Activated naive CD8-positive, alpha-beta T cell treated with anti-CD3 and anti-CD28 coated beads, Interleukin-2, amount 50 U/mL, for 24 hours (primary cell): ENCODE measurements at regions not wholly inside any gene's neighbourhood (a gene's known extent, or its start where the extent isn't known, plus 50 kb on each side); places are given as distances from the start of the nearest gene placed in this dataset.

Experiments
- ATAC-seq: fragments of 150-1000 bp; cut with Tn5 transposase; one replicate; pipeline ENCODE4 v1.10.0; 2021
- DNase-seq: peaks from one replicate; pipeline ENCODE4 v3.0.0; 2021
- H3K27ac Mint-ChIP-seq: one replicate; pipeline ENCODE4 v1.8.0; 2021; ENCODE audit warnings: mild to moderate bottlenecking, mixed read lengths
- H3K27me3 Mint-ChIP-seq: one replicate; pipeline ENCODE4 v1.8.0; 2021; ENCODE audit warnings: mixed read lengths
- H3K36me3 Mint-ChIP-seq: one replicate; pipeline ENCODE4 v1.8.0; 2021; ENCODE audit warnings: low read depth, mixed read lengths
- H3K4me1 Mint-ChIP-seq: one replicate; pipeline ENCODE4 v1.8.0; 2021; ENCODE audit warnings: mixed read lengths
- H3K4me3 Mint-ChIP-seq: one replicate; pipeline ENCODE4 v1.8.0; 2021; ENCODE audit warnings: mild to moderate bottlenecking, moderate library complexity, mixed read lengths
- H3K9me3 Mint-ChIP-seq: one replicate; pipeline ENCODE4 v1.8.0; 2021; ENCODE audit warnings: mixed read lengths

DNA sequence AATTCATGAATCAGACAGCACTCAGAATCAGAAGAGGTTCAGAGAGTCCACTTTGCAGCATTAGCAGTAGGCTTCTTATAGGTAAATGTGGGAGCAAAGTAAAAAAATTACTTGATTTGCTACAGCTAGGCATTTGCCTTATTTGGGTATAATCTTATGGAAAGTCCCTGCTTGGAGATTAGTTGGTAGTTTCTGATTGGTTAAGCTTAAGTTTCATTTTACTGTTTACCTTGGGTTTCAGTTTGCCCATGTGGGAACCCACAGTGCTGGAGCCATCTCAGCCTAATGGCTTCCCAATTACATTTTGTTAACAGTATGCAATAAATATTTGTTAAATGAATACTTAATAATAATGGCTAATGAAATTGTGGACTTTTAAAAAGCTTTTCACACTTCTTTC is 311.0 kb upstream of the FLRT2 start:
- H3K36me3 Mint-ChIP-seq, result no peaks in the 10 kb centered on the region
- H3K9me3 Mint-ChIP-seq, result peaks cover 6% of the 10 kb centered on the region
- no peaks in the 10 kb centered on the region for H3K27me3 Mint-ChIP-seq
- H3K4me3 Mint-ChIP-seq, result no peak overlapping the region
- ATAC-seq, result no peak
- H3K27ac Mint-ChIP-seq, result no peak overlapping the region
- H3K4me1 Mint-ChIP-seq, result no peaks in the 10 kb centered on the region
- no peak for DNase-seq

DNA sequence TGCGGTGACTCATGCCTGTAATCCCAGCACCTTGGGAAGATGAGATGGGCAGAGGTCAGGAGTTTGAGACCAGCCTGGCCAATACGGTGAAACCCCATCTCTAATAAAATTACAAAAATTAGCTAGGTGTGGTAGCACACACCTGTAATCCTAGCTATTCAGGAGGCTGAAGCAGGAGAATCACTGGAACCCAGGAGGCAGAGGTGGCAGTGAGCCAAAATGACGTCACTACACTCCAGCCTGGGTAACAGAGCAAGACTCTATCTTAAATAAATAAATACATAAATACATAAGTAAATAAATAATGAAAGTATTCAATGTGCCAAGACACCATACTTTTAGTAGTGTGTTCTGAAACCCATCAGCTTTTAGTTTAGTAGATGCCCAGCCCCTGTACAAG is 308.1 kb upstream of the FLRT2 start:
- Mint-ChIP-seq H3K4me3 (no peak overlapping the region), H3K4me1 (no peaks in the 10 kb centered on the region), H3K36me3 (no peaks in the 10 kb centered on the region), H3K27me3 (no peaks in the 10 kb centered on the region), H3K9me3 (peaks cover 11% of the 10 kb centered on the region), H3K27ac (no peak overlapping the region)
- no peak for DNase-seq
- no peak for ATAC-seq

GRCh38 chr14:85222341-85222740 is 307.6 kb upstream of the FLRT2 start:
- H3K27ac Mint-ChIP-seq, result no peak overlapping the region
- no peaks in the 10 kb centered on the region for H3K4me1 Mint-ChIP-seq
- H3K36me3 Mint-ChIP-seq, result no peaks in the 10 kb centered on the region
- ATAC-seq, result no peak
- no peak overlapping the region for H3K4me3 Mint-ChIP-seq
- H3K9me3 Mint-ChIP-seq, result peaks cover 13% of the 10 kb centered on the region
- no peaks in the 10 kb centered on the region for H3K27me3 Mint-ChIP-seq
- no peak for DNase-seq

DNA sequence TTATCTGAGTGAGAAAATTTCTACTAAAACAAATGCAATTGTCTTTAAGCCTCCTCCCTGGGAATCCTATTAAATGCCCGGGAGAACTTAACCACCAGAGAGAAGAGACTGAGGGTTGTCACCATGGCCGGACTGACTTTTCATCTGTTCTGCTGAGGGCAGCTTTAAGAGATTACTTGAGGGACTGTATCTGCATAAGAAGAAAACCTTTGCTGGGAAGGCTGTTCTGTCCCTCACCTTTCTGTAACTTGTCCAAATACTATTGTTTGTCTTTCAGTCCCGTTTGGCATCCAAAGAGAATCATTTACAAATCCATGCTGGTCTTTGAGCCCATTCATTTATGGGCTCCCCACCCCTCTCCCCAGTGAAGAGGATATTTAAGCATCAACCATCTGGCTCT is 306.3 kb upstream of the FLRT2 start:
- DNase-seq (no peak), ATAC-seq (no peak)
- no peaks in the 10 kb centered on the region for H3K27me3 Mint-ChIP-seq
- no peak overlapping the region for H3K27ac Mint-ChIP-seq
- no peaks in the 10 kb centered on the region for H3K4me1 Mint-ChIP-seq
- no peaks in the 10 kb centered on the region for H3K36me3 Mint-ChIP-seq
- H3K9me3 Mint-ChIP-seq, result peaks cover 15% of the 10 kb centered on the region
- H3K4me3 Mint-ChIP-seq, result no peak overlapping the region

- ATAC-seq, result no peak
- Mint-ChIP-seq H3K4me1 (no peaks in the 10 kb centered on the region), H3K4me3 (no peak overlapping the region), H3K9me3 (peaks cover 15% of the 10 kb centered on the region), H3K36me3 (no peaks in the 10 kb centered on the region), H3K27me3 (no peaks in the 10 kb centered on the region), H3K27ac (no peak overlapping the region)
- DNase-seq, result no peak
Measured at GRCh38 chr14:85224241-85224640, 305.7 kb upstream of the FLRT2 start.

GRCh38 chr14:85233756-85234155 is 296.2 kb upstream of the FLRT2 start:
- Mint-ChIP-seq H3K36me3 (no peaks in the 10 kb centered on the region), H3K27me3 (no peaks in the 10 kb centered on the region), H3K27ac (no peak overlapping the region), H3K9me3 (peaks cover 13% of the 10 kb centered on the region), H3K4me1 (no peaks in the 10 kb centered on the region), H3K4me3 (no peak overlapping the region)
- ATAC-seq (no peak), DNase-seq (no peak)

- no peak overlapping the region for H3K4me3 Mint-ChIP-seq
- DNase-seq (no peak), ATAC-seq (no peak)
- no peaks in the 10 kb centered on the region for H3K4me1 Mint-ChIP-seq
- peaks cover 13% of the 10 kb centered on the region for H3K9me3 Mint-ChIP-seq
- H3K27ac Mint-ChIP-seq, result no peak overlapping the region
- H3K27me3 Mint-ChIP-seq, result no peaks in the 10 kb centered on the region
- no peaks in the 10 kb centered on the region for H3K36me3 Mint-ChIP-seq
Measured at GRCh38 chr14:85234156-85235025, 295.6 kb upstream of the FLRT2 start.

DNA sequence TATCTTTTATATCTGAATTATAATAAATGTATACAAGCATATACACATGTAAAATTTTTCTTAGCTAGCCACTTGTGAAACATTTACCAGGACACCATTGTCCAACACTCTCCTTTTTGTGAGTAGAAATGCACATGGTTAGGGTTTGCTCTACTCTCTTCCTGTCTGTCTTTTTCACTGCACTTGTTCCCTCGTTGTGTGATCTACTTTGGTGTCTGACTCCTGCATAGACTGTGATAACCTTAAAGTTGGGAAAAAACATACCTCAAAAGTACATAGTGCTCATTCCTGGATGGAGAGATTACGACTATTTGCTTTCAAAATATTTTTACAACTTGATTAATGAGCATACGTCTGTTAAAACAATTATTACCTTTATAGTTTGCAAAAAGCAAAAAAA is 294.1 kb upstream of the FLRT2 start:
- H3K27me3 Mint-ChIP-seq, result no peaks in the 10 kb centered on the region
- no peaks in the 10 kb centered on the region for H3K36me3 Mint-ChIP-seq
- DNase-seq (no peak), ATAC-seq (no peak)
- no peak overlapping the region for H3K4me3 Mint-ChIP-seq
- no peak overlapping the region for H3K27ac Mint-ChIP-seq
- no peaks in the 10 kb centered on the region for H3K4me1 Mint-ChIP-seq
- H3K9me3 Mint-ChIP-seq, result peaks cover 6% of the 10 kb centered on the region

GRCh38 chr14:85236296-85236695 is 293.6 kb upstream of the FLRT2 start:
- Mint-ChIP-seq H3K9me3 (peaks cover 7% of the 10 kb centered on the region), H3K4me1 (no peaks in the 10 kb centered on the region), H3K36me3 (no peaks in the 10 kb centered on the region), H3K27me3 (no peaks in the 10 kb centered on the region), H3K4me3 (no peak overlapping the region), H3K27ac (no peak overlapping the region)
- DNase-seq, result no peak
- no peak for ATAC-seq

DNA sequence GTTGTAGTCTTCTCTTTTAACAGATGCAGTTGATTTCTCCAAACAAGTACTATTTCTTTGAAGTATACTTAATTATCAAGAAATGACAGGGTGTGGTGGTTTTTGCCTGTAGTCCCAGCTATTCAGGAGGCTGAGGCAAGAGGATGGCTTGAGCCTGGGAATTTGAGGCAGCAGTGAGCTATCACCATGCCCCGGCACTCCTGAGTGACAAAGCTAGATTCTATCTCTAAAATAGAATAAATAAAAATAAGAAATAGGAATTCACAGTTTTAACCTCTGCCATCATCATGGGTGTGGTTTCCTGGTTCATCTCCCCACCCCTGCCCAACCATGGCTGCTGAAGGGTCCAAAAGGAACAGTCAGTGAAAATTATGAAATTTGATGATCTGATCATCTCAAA is 290.2 kb upstream of the FLRT2 start:
- ATAC-seq (no peak), DNase-seq (no peak)
- no peaks in the 10 kb centered on the region for H3K4me1 Mint-ChIP-seq
- no peak overlapping the region for H3K4me3 Mint-ChIP-seq
- no peak overlapping the region for H3K27ac Mint-ChIP-seq
- H3K27me3 Mint-ChIP-seq, result no peaks in the 10 kb centered on the region
- no peaks in the 10 kb centered on the region for H3K36me3 Mint-ChIP-seq
- peaks cover 7% of the 10 kb centered on the region for H3K9me3 Mint-ChIP-seq

- no peak for DNase-seq
- Mint-ChIP-seq H3K27me3 (no peaks in the 10 kb centered on the region), H3K36me3 (no peaks in the 10 kb centered on the region), H3K27ac (no peak overlapping the region), H3K4me3 (no peak overlapping the region), H3K9me3 (peaks cover 6% of the 10 kb centered on the region), H3K4me1 (no peaks in the 10 kb centered on the region)
- ATAC-seq, result no peak
Measured at GRCh38 chr14:85241022-85241855, 288.7 kb upstream of the FLRT2 start.

- Mint-ChIP-seq H3K36me3 (no peaks in the 10 kb centered on the region), H3K27me3 (no peaks in the 10 kb centered on the region), H3K4me3 (no peak overlapping the region), H3K4me1 (no peaks in the 10 kb centered on the region), H3K27ac (no peak overlapping the region), H3K9me3 (peaks cover 13% of the 10 kb centered on the region)
- no peak for ATAC-seq
- DNase-seq, result no peak
Measured at GRCh38 chr14:85242666-85243065, 287.3 kb upstream of the FLRT2 start.

- ATAC-seq (no peak), DNase-seq (no peak)
- Mint-ChIP-seq H3K27ac (no peak overlapping the region), H3K36me3 (no peaks in the 10 kb centered on the region), H3K9me3 (peaks cover 13% of the 10 kb centered on the region), H3K4me3 (no peak overlapping the region), H3K4me1 (no peaks in the 10 kb centered on the region), H3K27me3 (no peaks in the 10 kb centered on the region)
Measured at GRCh38 chr14:85243321-85243720, 286.6 kb upstream of the FLRT2 start.

- Mint-ChIP-seq H3K4me3 (no peak overlapping the region), H3K9me3 (peaks cover 9% of the 10 kb centered on the region), H3K36me3 (no peaks in the 10 kb centered on the region), H3K27me3 (no peaks in the 10 kb centered on the region), H3K27ac (no peak overlapping the region), H3K4me1 (no peaks in the 10 kb centered on the region)
- ATAC-seq (no peak), DNase-seq (no peak)
Measured at GRCh38 chr14:85247071-85247470, 282.9 kb upstream of the FLRT2 start.
